Tibial artery (tissue), 4 donors: ENCODE measurements at regions not wholly inside any gene's neighbourhood (a gene's known extent, or its start where the extent isn't known, plus 50 kb on each side); places are given as distances from the start of the nearest gene placed in this dataset.

Experiments
- DNase-seq, 2 donors: peaks; one replicate each; pipeline ENCODE4 v3.0.0-alpha.2; 2019
- H3K27ac ChIP-seq, 2 donors: fragments of 200-600 bp; sonication (generic) in 1 of 2; 1 replicate in 1 of 2; 2 replicates in 1 of 2; pipeline ENCODE4 v1.5.1; 2018 to 2019; ENCODE audit warnings: mild to moderate bottlenecking in 1 of 2
- H3K27me3 ChIP-seq, 2 donors: fragments of 200-600 bp; sonication (generic) in 1 of 2; one replicate each; pipeline versions ENCODE4 v1.5.1 to v1.6.0; 2016 to 2019
- H3K36me3 ChIP-seq, 3 donors: fragments of 200-600 bp; sonication (generic) in 2 of 3; one replicate each; pipeline ENCODE4 v1.5.1; 2016 to 2019; ENCODE audit warnings: mild to moderate bottlenecking in 2 of 3
- H3K4me1 ChIP-seq, 4 donors: fragments of 200-600 bp; sonication (generic) in 2 of 4; 1 replicate in 3 of 4; 2 replicates in 1 of 4; pipeline ENCODE4 v1.5.1; 2016 to 2019
- H3K4me3 ChIP-seq, 2 donors: fragments of 200-600 bp; sonication (generic) in 1 of 2; 1 replicate in 1 of 2; 2 replicates in 1 of 2; pipeline ENCODE4 v1.5.1; 2018 to 2019; ENCODE audit warnings: mild to moderate bottlenecking in 2 of 2
- H3K9me3 ChIP-seq, 3 donors: fragments of 200-600 bp; sonication (generic) in 1 of 3; one replicate each; pipeline ENCODE4 v1.5.1; 2016 to 2019
- intact Hi-C: fragments of 100-400 bp; cut with DNase I; formaldehyde crosslinking; loops from one replicate; pipeline ENCODE4 v1.15.0; 2023; ENCODE audit warnings: low total_unique reads
- TF ChIP-seq, protein P1 (sequence below), 2 experiments: fragments of 200-600 bp in 1 of 2; fragments of 450-650 bp in 1 of 2; IDR thresholded peaks; one replicate each; pipeline ENCODE4 v1.5.1; 2017 to 2019; ENCODE audit warnings: antibody characterized with exemption in 2 of 2, mild to moderate bottlenecking in 1 of 2, moderate library complexity in 1 of 2

DNA sequence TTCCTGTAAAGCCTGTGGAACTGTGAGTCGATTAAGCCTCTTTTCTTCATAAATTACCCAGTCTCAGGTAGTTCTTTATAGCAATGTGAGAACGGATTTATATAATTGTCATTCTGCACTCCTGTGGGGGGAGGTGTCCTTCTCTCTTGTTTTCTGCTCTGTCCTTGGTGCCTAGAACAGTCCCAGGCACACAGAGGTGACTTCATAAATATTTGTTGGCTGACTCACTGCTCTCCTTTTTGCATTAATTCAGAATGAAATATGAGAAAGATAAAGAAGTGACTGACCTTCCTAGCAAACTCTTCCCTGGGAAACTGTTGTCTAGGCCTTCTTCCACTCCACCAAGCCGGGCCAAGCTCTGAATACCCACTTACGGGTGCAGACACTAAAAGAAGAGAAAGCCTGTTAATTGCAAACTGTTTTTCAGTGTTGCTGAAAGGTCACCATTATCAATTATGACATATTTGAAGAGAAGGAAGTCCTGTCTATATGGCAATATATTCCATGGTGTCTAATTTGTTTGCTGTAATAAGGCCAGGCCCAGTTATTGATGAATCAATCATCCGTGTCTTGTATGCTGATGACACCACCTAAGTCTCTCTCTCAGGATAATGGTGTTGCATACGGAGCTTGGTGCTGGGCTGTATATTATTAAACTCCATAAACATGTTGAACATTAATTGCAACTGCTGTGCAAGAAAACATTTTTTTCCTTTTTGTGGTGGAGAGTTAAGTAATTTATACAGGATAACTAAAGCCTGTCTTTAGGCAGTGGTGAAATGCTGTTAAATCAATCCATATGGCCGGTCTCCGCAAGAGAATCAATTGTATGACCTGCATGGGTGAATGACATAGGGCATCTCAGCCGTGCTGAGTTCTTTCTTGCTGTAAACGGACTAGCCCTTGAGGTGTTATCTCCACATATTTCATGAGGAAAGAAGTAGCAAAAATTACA lies 567.5 kb downstream of the SLC4A3 start:
- Histone ChIP-seq H3K4me3 (no peak overlapping the region), H3K9me3 (no peaks in the 10 kb centered on the region), H3K27me3 (no peaks in the 10 kb centered on the region), H3K27ac (no peak overlapping the region), H3K36me3 (no peaks in the 10 kb centered on the region), H3K4me1 (peaks cover 0 to 4% (median 0%) of the 10 kb centered on the region in 4 donors)
- TF ChIP-seq, protein P1, sequence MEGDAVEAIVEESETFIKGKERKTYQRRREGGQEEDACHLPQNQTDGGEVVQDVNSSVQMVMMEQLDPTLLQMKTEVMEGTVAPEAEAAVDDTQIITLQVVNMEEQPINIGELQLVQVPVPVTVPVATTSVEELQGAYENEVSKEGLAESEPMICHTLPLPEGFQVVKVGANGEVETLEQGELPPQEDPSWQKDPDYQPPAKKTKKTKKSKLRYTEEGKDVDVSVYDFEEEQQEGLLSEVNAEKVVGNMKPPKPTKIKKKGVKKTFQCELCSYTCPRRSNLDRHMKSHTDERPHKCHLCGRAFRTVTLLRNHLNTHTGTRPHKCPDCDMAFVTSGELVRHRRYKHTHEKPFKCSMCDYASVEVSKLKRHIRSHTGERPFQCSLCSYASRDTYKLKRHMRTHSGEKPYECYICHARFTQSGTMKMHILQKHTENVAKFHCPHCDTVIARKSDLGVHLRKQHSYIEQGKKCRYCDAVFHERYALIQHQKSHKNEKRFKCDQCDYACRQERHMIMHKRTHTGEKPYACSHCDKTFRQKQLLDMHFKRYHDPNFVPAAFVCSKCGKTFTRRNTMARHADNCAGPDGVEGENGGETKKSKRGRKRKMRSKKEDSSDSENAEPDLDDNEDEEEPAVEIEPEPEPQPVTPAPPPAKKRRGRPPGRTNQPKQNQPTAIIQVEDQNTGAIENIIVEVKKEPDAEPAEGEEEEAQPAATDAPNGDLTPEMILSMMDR (IDR thresholded peaks at IDR 0.05): no peak
- intact Hi-C loops: no loop called here
- DNase-seq: no peak

DNA sequence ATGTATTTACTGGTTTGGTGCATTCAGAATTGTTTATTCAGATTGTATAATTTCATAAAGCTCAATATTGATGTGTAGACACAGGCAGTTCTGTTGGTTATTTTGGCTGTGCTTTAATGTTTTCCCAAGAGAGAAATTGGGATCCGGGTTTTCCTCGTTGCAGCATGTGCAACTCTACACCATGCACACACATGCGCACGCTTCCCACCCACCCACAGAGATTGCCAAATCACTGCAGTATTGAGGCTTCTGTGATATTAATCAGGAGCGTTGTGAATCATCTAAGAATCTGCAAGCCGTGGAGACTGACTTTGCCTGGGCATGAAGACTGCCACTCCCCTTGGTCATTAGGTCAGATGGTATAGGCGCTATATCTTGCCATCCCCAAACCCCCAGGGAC lies 571.5 kb downstream of the SLC4A3 start:
- H3K4me1 ChIP-seq: peaks cover 0 to 4% (median 0%) of the 10 kb centered on the region in 4 donors
- no peak overlapping the region for H3K27ac ChIP-seq
- no peaks in the 10 kb centered on the region for H3K36me3 ChIP-seq
- H3K9me3 ChIP-seq: no peaks in the 10 kb centered on the region
- peaks cover 0 to 3% of the 10 kb centered on the region in 2 donors for H3K27me3 ChIP-seq
- intact Hi-C loops: no loop called here
- DNase-seq: peak in 1 of 2 donors; percentile 29
- H3K4me3 ChIP-seq: no peak overlapping the region
- TF ChIP-seq, protein P1 (IDR thresholded peaks at IDR 0.05): no peak

DNA sequence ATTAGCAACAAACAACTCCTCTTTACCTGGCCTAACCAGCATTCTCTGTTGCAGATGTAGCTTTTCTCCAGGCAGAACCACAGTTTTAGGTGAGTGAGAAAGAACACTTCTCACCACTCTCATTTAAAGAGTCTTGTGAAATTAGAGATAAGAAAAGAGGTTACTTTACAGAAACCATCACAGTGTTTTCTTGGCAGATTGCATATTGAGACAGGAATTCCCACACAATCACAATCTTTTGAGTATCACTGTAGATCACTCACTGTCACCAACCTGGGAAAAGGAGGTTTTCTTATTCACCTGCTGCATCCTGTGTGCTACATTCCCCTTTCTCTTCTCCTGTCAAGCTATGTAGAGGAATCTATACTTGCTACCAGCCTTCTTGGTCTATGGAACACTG lies 574.6 kb downstream of the SLC4A3 start:
- intact Hi-C loops: no loop called here
- DNase-seq: no peak

DNA sequence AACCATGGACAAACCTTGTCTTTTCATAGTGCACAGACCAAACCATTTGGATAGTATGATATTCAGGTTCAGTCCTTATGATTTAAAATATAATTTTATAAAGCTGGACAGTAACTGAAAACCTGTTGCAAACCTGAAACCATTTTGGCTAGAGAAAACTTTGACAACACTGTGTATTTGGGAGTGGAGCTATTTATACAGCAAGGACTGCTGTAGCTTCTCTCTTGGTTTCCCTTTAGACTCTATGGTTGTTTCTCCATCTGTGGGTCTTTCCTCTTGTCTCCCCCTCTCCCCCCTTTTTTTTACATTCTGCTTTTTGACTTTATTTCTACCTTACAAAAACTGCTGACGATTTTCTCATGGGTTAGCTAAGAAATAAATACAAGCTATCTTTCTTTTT lies 581.7 kb downstream of the SLC4A3 start:
- Histone ChIP-seq H3K27ac (no peak overlapping the region), H3K36me3 (no peaks in the 10 kb centered on the region), H3K9me3 (no peaks in the 10 kb centered on the region), H3K27me3 (no peaks in the 10 kb centered on the region), H3K4me3 (no peak overlapping the region), H3K4me1 (no peaks in the 10 kb centered on the region)
- DNase-seq: no peak
- TF ChIP-seq, protein P1 (IDR thresholded peaks at IDR 0.05): no peak
- intact Hi-C loops: no loop called here

More for the DNA sequence above, 574.6 kb downstream of the SLC4A3 start:
- H3K27ac ChIP-seq: no peak overlapping the region
- no peaks in the 10 kb centered on the region for H3K36me3 ChIP-seq
- H3K4me3 ChIP-seq: no peak overlapping the region
- TF ChIP-seq, protein P1 (IDR thresholded peaks at IDR 0.05): no peak
- H3K9me3 ChIP-seq: no peaks in the 10 kb centered on the region
- peaks cover 0 to 4% (median 0%) of the 10 kb centered on the region in 4 donors for H3K4me1 ChIP-seq
- peaks cover 0 to 3% of the 10 kb centered on the region in 2 donors for H3K27me3 ChIP-seq

DNA sequence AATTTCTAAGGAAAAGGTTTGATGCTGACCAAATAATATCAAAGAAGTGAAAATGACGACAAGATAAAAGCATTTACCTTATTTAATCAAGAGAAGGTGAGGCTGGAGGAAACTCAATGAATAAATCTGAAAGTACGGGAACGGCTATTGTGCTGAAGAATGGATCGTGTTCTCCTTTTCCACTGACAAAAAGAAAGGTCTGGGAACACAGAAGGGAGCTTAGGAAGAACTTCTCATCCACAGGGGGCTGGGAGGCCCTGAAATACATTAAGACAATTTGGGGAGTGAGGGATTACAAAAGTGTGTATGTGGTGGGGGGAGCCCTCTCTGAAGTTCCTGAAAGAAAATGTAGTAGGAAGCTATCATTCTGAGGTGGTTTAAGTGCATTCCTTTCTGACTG lies 582.3 kb downstream of the SLC4A3 start:
- intact Hi-C loops: no loop called here

More for the DNA sequence above, 582.3 kb downstream of the SLC4A3 start:
- no peak for DNase-seq
- H3K36me3 ChIP-seq: no peaks in the 10 kb centered on the region
- TF ChIP-seq, protein P1 (IDR thresholded peaks at IDR 0.05): no peak
- H3K4me3 ChIP-seq: no peak overlapping the region
- H3K27me3 ChIP-seq: no peaks in the 10 kb centered on the region
- H3K4me1 ChIP-seq: no peaks in the 10 kb centered on the region
- H3K27ac ChIP-seq: no peak overlapping the region
- no peaks in the 10 kb centered on the region for H3K9me3 ChIP-seq
